ENCODE measurements at regions not wholly inside any gene's neighbourhood (a gene's known extent, or its start where the extent isn't known, plus 50 kb on each side); places are given as distances from the start of the nearest gene placed in this dataset.

DNA sequence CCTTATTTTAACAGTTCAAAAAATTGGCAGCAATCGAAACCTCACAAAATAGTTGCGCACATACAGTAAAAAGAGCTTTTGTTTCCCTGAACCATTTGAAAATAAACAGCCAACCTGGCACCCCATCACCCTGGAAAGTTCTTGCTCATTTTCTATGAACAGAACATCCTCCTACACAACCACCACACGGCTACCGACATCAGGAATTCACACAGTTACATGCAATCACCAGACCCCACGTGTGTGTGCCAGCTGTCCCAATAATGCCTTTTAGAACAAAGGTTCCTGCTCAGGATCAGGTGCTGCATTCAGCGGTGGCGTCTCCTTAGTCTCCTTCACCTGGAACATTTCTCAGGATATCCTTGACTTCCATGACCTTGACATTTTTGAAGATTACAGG, 186.5 kb downstream of the KLF13 start:
- no peak for DNase-seq

DNA sequence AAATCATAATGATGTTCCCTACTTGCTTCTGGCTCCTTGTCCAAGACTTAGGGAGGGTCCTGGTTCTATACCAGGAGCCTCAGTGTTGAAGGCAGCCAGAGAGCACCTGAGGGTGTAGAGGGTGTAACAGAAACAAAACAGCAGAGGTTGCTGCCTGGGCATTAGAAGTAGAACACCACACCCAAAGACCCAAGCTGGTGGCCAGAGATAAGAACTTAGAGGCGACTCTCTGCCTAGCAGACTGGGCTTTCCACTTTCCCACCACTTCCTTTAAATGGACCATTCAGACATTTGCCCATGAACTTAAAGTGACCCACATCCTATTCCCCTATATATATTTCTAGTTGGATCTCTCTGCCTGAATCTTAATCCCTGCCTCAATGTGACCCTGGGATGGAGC, 189.8 kb downstream of the KLF13 start:
- DNase-seq, result no peak

DNA sequence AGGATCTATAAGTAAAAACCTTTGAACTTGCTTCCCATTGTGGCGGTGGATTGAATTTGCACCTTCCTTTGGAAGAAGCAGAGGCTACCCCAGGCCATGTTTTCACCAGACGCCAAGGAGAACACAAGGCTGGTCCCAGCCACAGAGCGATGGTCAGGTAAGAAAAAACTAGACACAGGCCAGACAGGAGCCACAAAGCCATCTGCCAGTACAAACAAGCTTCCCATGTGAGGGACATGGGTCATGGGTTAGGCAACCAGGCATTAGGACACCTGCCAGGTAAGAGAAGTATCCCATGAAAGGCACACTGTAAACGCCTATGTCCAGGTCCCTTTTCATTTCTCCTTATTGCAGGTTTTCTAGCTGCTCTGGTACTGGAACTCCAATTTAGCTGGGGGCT, 190.2 kb downstream of the KLF13 start:
- no peak for DNase-seq

GRCh38 chr15:31517711-31518110, 191.1 kb downstream of the KLF13 start:
- DNase-seq, result no peak

DNA sequence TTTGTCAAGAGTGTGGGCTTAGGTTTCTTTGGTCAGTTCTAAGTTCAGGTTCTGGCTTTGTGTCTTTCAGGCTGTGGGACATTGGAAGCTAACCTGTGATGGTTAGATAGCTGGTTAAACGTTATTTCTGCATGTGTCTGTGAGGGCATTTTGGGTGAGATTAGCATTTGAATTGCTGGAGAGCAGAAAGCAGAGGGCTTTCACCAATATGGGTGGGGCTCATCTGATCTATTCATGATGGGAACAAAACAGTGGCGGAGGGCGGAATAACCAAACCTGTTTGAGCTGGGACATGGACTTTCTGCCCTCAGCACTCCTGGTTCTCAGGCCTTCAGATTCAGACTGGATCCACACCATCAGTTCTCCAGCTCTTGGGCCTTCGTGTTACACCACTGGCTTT, 195.4 kb downstream of the KLF13 start:
- no peak for DNase-seq

DNA sequence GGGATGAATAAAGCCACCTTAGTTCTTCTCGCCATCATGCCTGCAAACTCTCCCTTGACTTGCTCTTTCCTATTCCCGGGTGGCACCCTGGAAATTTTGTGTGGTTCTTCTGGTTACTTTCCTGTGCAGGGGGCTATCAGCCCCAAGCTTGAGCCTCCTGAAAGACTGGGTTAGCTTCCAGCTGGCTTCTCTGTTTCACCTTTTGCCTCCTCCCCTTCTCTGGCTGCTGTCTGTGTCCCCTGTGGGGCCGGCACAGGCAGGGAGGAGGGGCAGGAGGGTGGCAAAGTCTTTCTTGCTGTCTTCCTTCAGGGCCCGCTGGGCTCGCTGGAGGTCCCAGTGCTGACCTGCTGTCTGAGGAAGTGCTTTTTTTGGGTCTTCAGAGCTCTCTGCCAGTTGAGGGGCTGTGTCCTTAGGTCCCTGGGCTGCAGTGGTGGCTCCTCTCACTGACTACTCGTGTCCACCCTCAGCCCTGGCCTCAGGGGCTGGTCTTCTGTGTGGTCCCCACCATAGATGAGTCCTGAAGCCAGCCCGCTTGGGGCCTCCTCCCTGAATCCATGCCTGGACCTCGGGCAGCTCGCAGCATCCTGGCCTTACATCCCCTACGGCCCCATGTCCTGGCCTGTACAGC, 196.5 kb downstream of the KLF13 start:
- no peak for DNase-seq

DNA sequence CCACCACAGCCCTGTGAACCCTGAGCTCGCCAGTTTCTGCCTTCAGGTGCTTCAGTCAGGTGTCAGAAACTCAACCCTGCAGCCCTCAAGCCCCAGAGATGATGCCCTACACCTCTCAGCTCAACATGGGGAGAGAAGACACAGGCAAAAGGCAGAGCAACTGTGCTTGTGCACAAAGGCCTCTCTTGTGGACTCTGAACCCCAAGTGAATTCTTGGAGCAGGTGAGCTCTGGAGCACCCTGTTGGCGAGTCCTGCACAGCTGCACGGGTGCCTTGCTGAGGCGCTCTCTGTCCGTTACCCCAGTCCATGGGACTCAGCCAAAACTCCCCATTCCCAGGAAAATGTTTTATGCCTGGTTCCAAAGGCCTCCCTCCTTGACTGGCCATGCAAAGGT, 197.0 kb downstream of the KLF13 start:
- DNase-seq, result no peak

GRCh38 chr15:31525185-31525695, 198.6 kb downstream of the KLF13 start:
- no peak for DNase-seq

GRCh38 chr15:31525988-31526665, 199.5 kb downstream of the KLF13 start:
- no peak for DNase-seq

GRCh38 chr15:31526916-31527690, 200.5 kb downstream of the KLF13 start:
- no peak for DNase-seq

DNA sequence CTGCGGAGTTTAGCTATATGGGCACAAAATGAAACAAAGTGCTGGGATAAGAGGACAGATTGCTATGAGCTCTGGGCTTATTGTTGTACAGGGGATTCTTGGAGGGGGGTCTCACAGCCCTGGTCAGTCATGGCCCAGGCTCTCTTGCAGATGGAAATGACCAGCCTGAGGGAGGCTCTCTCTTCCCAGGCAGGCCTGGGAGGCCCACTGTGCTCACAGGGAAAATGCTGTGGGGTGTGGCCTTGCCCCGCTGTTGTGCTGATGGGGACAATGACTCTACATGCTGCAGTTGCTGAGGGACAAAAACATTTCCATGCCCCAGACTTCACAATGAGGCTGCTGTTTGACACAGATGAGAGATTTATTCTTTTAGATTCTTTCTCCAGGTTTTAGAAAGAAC, 202.2 kb downstream of the KLF13 start:
- DNase-seq, result no peak

DNA sequence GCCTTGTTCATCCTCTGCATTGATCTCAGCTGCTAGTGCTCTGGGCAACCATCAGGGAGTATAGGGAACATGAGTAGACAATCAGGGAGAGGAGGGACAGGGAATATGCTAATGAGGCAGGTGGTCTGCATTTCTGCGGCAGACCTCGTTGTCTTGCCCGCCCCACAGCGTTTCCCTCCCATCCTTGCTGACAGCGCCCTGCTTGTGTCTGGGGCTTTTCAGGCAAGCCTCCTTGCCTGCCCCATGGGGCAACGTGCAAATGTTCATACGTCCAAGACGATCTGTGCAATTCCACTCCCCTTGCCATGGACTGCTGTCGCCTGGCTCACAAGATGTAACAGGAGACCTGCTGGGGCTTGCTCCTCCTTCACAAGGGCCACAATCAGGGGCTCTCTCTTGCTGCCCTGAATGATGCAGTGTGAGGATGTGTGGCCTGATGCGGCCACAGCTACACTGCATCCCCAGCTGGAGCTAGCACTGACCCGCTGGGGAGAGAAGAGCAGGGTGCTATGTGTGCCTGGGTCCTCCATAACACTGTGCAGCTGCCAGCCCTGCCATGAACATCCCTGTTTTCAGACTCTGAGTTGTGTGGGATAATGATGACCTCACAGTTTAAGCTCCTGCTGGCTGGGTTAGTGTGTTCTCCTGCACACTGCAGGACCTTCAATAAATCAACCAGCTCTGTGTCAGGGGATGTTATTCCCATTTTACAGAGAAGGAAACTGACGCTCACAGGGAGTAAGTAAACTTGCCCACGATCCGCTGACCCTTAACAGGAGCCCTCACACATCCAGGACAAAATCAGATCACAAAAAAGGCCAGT, 211.3 kb downstream of the KLF13 start:
- DNase-seq, result no peak

- no peak for DNase-seq
These were observed 214.0 kb downstream of the KLF13 start for GRCh38 chr15:31540633-31541032.

DNA sequence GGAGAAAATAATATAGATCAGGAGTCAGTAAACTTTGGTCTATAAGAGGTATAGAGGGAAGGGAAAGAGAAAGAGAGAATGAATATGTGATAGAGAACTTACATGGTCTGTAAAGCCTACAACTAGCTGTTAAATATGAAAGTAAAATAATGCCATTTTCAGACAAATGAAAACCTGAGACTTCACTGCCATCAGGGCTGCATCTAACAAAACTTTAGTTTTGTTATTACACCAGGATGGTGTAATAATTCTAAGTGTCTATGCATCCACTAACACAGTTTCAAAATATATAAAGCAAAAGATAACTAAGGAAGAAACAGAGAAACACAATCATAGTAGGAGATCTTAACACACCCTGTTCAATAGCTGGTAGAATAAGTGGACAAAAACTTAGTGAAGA, 217.7 kb downstream of the KLF13 start:
- DNase-seq, result no peak

DNA sequence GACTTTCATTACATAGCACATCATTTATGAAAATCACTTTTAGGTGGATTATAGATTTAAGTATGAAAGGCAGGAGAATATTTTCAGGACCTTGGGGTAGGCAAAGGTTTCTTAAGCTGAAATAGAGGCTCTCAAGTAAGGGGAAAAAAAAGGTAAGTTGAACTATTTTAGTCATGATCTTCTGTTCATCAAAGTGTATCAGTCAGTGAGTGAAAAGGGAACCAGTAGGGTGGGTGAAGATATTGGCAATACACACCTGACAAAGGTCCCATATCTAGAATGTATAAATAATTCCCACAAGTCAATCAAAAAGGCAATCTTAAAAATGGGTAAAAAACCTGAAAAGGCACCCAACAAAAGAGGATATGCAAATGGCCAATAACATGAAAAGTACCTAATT, 218.6 kb downstream of the KLF13 start:
- no peak for DNase-seq

- DNase-seq, result no peak
These were observed 223.8 kb downstream of the KLF13 start for GRCh38 chr15:31550211-31550977.

DNA sequence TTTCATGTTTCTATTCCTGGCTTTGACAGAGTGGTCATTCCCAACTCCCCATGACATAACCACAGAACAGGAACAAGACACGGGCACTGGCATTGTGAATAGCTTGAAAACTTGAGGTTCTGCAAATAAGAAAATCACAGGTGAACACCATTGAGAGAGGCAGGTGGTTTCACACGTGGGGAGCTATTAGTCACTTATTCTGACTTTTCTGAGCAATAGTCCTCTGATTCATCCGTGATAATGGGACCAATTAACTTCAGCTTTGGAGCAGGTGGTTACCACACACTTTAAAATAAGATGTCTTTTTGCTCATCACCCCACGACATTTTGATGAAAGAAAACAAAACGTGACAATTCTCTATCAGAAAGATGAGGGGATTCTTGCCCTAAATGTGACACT, 224.7 kb downstream of the KLF13 start:
- no peak for DNase-seq

DNA sequence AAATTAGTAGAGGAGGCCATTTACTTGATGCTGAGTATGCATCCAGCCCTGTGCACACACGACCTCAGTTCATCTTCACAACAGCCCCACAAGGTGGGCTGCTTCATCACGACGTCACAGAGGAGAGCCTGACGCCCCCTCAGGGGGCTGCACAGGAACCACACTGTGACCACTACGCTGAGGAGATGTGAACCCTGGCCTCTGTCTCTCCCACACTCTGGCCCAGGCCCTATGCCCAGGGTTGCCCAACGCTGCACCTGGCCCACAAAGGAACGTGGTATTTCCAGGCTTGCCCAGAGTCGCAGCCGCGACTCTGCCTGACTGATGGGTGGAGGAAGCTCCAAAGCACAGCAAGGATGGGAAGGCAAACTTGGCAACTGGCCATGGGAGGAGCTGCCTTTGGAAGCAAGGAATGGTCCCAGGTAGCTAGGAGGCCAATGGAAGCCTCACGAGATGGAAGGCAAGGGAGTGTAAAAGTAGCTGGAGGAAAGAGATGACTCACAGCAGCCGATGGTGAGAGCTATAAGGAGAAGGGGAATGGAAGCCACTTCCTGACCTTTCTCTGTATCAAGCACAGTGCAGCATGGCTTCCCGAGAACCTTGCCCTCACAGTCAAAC, 226.0 kb downstream of the KLF13 start:
- DNase-seq, result no peak

DNA sequence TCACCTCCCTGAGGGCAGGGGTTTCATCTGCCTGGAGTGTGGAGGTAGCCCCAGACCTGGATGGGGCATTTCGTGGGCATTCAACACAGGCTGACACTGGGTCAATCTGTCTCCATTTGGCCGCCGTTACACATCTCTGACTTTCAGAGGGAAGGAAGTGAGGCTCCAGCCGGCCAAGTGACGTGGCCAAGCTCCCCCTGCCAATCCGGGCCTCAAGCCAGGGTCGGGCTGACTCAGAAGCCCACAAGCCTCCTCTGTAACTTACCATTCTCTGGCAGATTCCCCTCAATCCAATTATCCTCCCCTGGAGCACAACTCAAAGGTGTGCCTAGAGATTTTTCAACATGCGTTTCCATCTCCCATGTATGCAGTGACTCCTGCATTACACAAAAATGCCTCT, 227.6 kb downstream of the KLF13 start:
- DNase-seq, result no peak

DNA sequence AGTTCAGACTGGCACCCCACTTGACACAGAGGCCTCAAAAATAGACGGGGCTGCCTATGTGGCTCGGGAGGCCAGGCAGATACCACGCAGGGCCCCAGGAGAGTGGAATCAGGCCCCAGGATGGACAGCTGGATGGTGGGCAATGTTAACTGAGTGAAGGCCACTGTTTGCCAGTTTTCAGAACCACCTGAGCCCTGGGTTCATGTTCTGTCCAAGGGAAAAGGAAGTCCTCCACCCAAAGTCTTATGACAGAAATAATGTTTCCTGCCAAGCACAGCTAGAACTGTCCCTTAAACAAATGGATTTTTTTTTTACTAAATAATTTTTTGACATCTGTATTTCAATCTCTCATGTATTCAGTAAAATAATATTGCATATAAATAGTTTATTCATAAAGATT, 228.4 kb downstream of the KLF13 start:
- DNase-seq, result no peak

DNA sequence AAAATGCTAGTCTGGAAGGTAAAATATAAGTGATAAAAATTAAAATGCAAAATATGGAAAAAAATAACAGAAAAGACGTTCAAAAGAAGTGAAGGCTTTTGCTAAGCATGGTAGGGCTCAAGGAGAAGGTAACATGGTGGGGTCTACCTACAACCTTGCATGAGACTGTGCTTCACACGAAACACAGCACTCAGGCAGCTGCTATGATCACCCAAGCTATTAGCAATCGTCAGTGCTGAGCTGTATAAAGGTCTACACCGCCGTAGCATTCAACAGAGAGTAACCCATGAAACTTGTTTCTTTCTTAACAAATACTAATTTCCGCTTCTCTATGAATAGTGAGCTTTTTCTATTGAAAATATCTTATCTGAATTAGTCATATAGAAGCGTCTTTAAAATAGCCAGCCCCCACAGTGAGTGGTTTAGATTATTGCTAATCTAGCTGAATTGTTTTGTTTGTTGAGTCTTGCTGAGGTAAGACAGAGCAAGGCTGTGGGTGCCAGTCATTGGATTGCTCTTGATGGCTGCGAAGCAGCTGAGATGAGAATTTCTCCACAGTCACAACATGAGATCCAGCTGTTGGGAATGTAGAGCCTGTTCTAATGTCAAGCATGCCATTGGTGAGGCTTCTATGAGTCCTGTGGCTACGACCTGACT, 230.0 kb downstream of the KLF13 start:
- no peak for DNase-seq

All from DMS 273 treated with DMSO at 0.1 percent for 48 hours (cell line).